Keratinocyte (primary cell): ENCODE measurements at regions not wholly inside any gene's neighbourhood (a gene's known extent, or its start where the extent isn't known, plus 50 kb on each side); places are given as distances from the start of the nearest gene placed in this dataset.

Experiments used
- DNase-seq: peaks from one replicate; pipeline ENCODE4 v3.0.0-alpha.2; 2011; ENCODE audit warnings: low read depth, missing footprints, low spot score
- FAIRE-seq: peaks from 2 replicates; lab custom pipeline; 2011; peaks lifted over from hg19 to GRCh38; lab: Jason Lieb, UNC
- H2AFZ ChIP-seq: 2 replicates; pipeline ENCODE4 v1.6.0; 2012; ENCODE audit warnings: low read length, control low read depth, inconsistent platforms; ENCODE audit not compliant: control insufficient read depth
- H3K27ac ChIP-seq: 2 replicates; pipeline ENCODE4 v1.5.1; 2011; ENCODE audit warnings: low read length; ENCODE audit not compliant: control insufficient read depth, insufficient read depth
- H3K27me3 ChIP-seq: 3 replicates; pipeline ENCODE4 v1.6.0; 2011; ENCODE audit warnings: low read length; ENCODE audit not compliant: control insufficient read depth, insufficient read depth; ENCODE audit errors: extremely low read depth
- H3K36me3 ChIP-seq, 2 experiments: 2 replicates in 1 of 2; 3 replicates in 1 of 2; pipeline ENCODE4 v1.5.1; 2011; ENCODE audit warnings: low read length in 2 of 2, mild to moderate bottlenecking in 1 of 2; ENCODE audit not compliant: control insufficient read depth in 2 of 2, insufficient read depth in 2 of 2; ENCODE audit errors: extremely low read depth in 1 of 2
- H3K4me1 ChIP-seq: 3 replicates; pipeline ENCODE4 v1.5.1; 2011; ENCODE audit warnings: low read length; ENCODE audit not compliant: control insufficient read depth, insufficient read depth; ENCODE audit errors: extremely low read depth
- H3K4me2 ChIP-seq: 3 replicates; pipeline ENCODE4 v1.6.0; 2011; ENCODE audit warnings: low read depth, low read length; ENCODE audit not compliant: control insufficient read depth, insufficient read depth; ENCODE audit errors: extremely low read depth
- H3K4me3 ChIP-seq, 3 experiments: fragments of 200-600 bp in 1 of 3; sonication (generic) in 1 of 3; 2 replicates in 2 of 3; 3 replicates in 1 of 3; pipeline ENCODE4 v1.5.1; 2011 to 2016; ENCODE audit warnings: low read length in 3 of 3, mild to moderate bottlenecking in 3 of 3, control low read depth in 2 of 3, inconsistent platforms in 1 of 3, low read depth in 1 of 3, mixed read lengths in 1 of 3, mixed run types in 1 of 3, moderate library complexity in 1 of 3; ENCODE audit not compliant: control insufficient read depth in 2 of 3, insufficient read depth in 2 of 3; ENCODE audit errors: extremely low read depth in 1 of 3
- H3K79me2 ChIP-seq: 2 replicates; pipeline ENCODE4 v1.6.0; 2012; ENCODE audit warnings: low read length; ENCODE audit not compliant: control insufficient read depth, insufficient read depth
- H3K9ac ChIP-seq: 3 replicates; pipeline ENCODE4 v1.6.0; 2011; ENCODE audit warnings: low read length; ENCODE audit not compliant: control insufficient read depth, insufficient read depth; ENCODE audit errors: extremely low read depth
- H3K9me1 ChIP-seq: 3 replicates; pipeline ENCODE4 v1.6.0; 2011; ENCODE audit warnings: low read length; ENCODE audit not compliant: control insufficient read depth, insufficient read depth; ENCODE audit errors: extremely low read depth
- H3K9me3 ChIP-seq: 2 replicates; pipeline ENCODE4 v1.5.1; 2012; ENCODE audit warnings: low read depth, low read length; ENCODE audit not compliant: control insufficient read depth
- H4K20me1 ChIP-seq: 3 replicates; pipeline ENCODE4 v1.6.0; 2011; ENCODE audit warnings: low read length; ENCODE audit not compliant: control insufficient read depth, insufficient read depth; ENCODE audit errors: extremely low read depth
- CTCF ChIP-seq, 3 experiments: IDR thresholded peaks in 1 of 3; conservative IDR thresholded peaks in 1 of 3; optimal IDR thresholded peaks in 1 of 3; 2 replicates in 2 of 3; 3 replicates in 1 of 3; pipeline versions ENCODE3 to v1.5.1; 2011; ENCODE audit warnings: low read length in 3 of 3, mild to moderate bottlenecking in 3 of 3, moderate library complexity in 2 of 3, control low read depth in 1 of 3, inconsistent platforms in 1 of 3; ENCODE audit not compliant: insufficient read depth in 2 of 3; ENCODE audit errors: extremely low read depth in 1 of 3
- EZH2 ChIP-seq: IDR thresholded peaks from one replicate; pipeline ENCODE4 v1.6.1; 2012; ENCODE audit warnings: inconsistent platforms, mild to moderate bottlenecking, low read length, moderate library complexity
- dilution Hi-C: fragments of 300-500 bp; cut with MboI; formaldehyde crosslinking; loops from one replicate; pipeline ENCODE4 v1.7.0; 2020; ENCODE audit warnings: low sequenced_read_pairs; ENCODE audit not compliant: extremely low pct_ligation_motif_present

GRCh38 chr1:68782890-68783289 is 286.0 kb upstream of the DEPDC1 start:
- TF ChIP-seq EZH2, result no peak
- TF ChIP-seq CTCF (optimal IDR thresholded peaks at IDR 0.05 in 1 of 3, IDR thresholded peaks at IDR 0.05 in 1 of 3, conservative IDR thresholded peaks at IDR 0.05 in 1 of 3; ENCODE audit: extremely low read depth in 1 of 3, insufficient read depth in 2 of 3, low read length in 3 of 3), result no peak
- Histone ChIP-seq H3K4me2 (no peak overlapping the region), H3K9me1 (no peaks in the 10 kb centered on the region), H2AFZ (no peak overlapping the region), H3K4me3 (no peak overlapping the region), H3K79me2 (no peaks in the 10 kb centered on the region), H3K9ac (no peak overlapping the region), H3K36me3 (no peaks in the 10 kb centered on the region), H4K20me1 (no peaks in the 10 kb centered on the region), H3K27ac (no peak overlapping the region), H3K27me3 (no peaks in the 10 kb centered on the region), H3K4me1 (no peaks in the 10 kb centered on the region), H3K9me3 (no peaks in the 10 kb centered on the region)
- DNase-seq (no peak), FAIRE-seq (no peak)
- dilution Hi-C loops, result no loop called here

- Histone ChIP-seq H3K4me1 (no peaks in the 10 kb centered on the region), H3K9me3 (no peaks in the 10 kb centered on the region), H3K4me3 (no peak overlapping the region), H3K4me2 (no peak overlapping the region), H3K27ac (no peak overlapping the region), H2AFZ (no peak overlapping the region), H4K20me1 (no peaks in the 10 kb centered on the region), H3K9me1 (no peaks in the 10 kb centered on the region), H3K9ac (no peak overlapping the region), H3K79me2 (no peaks in the 10 kb centered on the region), H3K27me3 (no peaks in the 10 kb centered on the region), H3K36me3 (no peaks in the 10 kb centered on the region)
- TF ChIP-seq CTCF (optimal IDR thresholded peaks at IDR 0.05 in 1 of 3, IDR thresholded peaks at IDR 0.05 in 1 of 3, conservative IDR thresholded peaks at IDR 0.05 in 1 of 3; ENCODE audit: extremely low read depth in 1 of 3, insufficient read depth in 2 of 3, low read length in 3 of 3) (no peak), EZH2 (no peak)
- FAIRE-seq (no peak), DNase-seq (no peak)
- dilution Hi-C loops, result no loop called here
These were observed 288.4 kb upstream of the DEPDC1 start for GRCh38 chr1:68785328-68785727.
